NCI-H1092 treated with DMSO at 0.1 percent for 48 hours (cell line): ENCODE measurements at regions not wholly inside any gene's neighbourhood (a gene's known extent, or its start where the extent isn't known, plus 50 kb on each side); places are given as distances from the start of the nearest gene placed in this dataset.

Source experiments
- DNase-seq: peaks from one replicate; lab custom pipeline; 2025; lab: John Stamatoyannopoulos, UW

GRCh38 chr12:113619202-113619601 lies 147.5 kb upstream of the LHX5 start:
- DNase-seq = peak; percentile 21

GRCh38 chr12:113613414-113613813 lies 141.7 kb upstream of the LHX5 start:
- DNase-seq = no peak

GRCh38 chr12:113612793-113613192 lies 141.1 kb upstream of the LHX5 start:
- no peak for DNase-seq

- DNase-seq = no peak
Observed at GRCh38 chr12:113612076-113612728, 140.5 kb upstream of the LHX5 start.

GRCh38 chr12:113611652-113612051 lies 140.0 kb upstream of the LHX5 start:
- no peak for DNase-seq

- no peak for DNase-seq
Observed at GRCh38 chr12:113610698-113611097, 139.0 kb upstream of the LHX5 start.

GRCh38 chr12:113609692-113610469 lies 138.2 kb upstream of the LHX5 start:
- no peak for DNase-seq

- DNase-seq = no peak
Observed at GRCh38 chr12:113604666-113605065, 133.0 kb upstream of the LHX5 start.

- no peak for DNase-seq
Observed at GRCh38 chr12:113601656-113602263, 130.1 kb upstream of the LHX5 start.

GRCh38 chr12:113598815-113599406 lies 127.2 kb upstream of the LHX5 start:
- no peak for DNase-seq

GRCh38 chr12:113594967-113595366 lies 123.3 kb upstream of the LHX5 start:
- no peak for DNase-seq

- peak; percentile 31 for DNase-seq
Observed at GRCh38 chr12:113591480-113591974, 119.9 kb upstream of the LHX5 start.

- no peak for DNase-seq
Observed at GRCh38 chr12:113589437-113589836, 117.8 kb upstream of the LHX5 start.

- DNase-seq = no peak
Observed at GRCh38 chr12:113587720-113588119, 116.0 kb upstream of the LHX5 start.

- DNase-seq = no peak
Observed at GRCh38 chr12:113586461-113586860, 114.8 kb upstream of the LHX5 start.

GRCh38 chr12:113582521-113583218 lies 111.0 kb upstream of the LHX5 start:
- no peak for DNase-seq

- DNase-seq = no peak
Observed at GRCh38 chr12:113581342-113581741, 109.7 kb upstream of the LHX5 start.

- DNase-seq = no peak
Observed at GRCh38 chr12:113580437-113580836, 108.8 kb upstream of the LHX5 start.

GRCh38 chr12:113577464-113578129 lies 105.9 kb upstream of the LHX5 start:
- DNase-seq = no peak

GRCh38 chr12:113575386-113575785 lies 103.7 kb upstream of the LHX5 start:
- DNase-seq = no peak

- no peak for DNase-seq
Observed at GRCh38 chr12:113573148-113573547, 101.5 kb upstream of the LHX5 start.
